Thyroid gland (tissue), 4 donors: ENCODE measurements at regions not wholly inside any gene's neighbourhood (a gene's known extent, or its start where the extent isn't known, plus 50 kb on each side); places are given as distances from the start of the nearest gene placed in this dataset.

Experiments
- CTCF ChIP-seq, 6 experiments: fragments of 200-600 bp in 3 of 6; fragments of 450-650 bp in 3 of 6; sonication (generic) in 3 of 6; IDR thresholded peaks; one replicate each; pipeline ENCODE4 v1.5.1; 2016 to 2019; ENCODE audit warnings: antibody characterized with exemption in 6 of 6, mild to moderate bottlenecking in 2 of 6, inconsistent platforms in 1 of 6, moderate library complexity in 1 of 6
- POLR2A ChIP-seq, 2 donors: fragments of 450-650 bp; IDR thresholded peaks; one replicate each; pipeline ENCODE4 v1.6.1; 2017; ENCODE audit warnings: antibody characterized with exemption in 2 of 2, mild to moderate bottlenecking in 2 of 2, moderate library complexity in 1 of 2

- TF ChIP-seq CTCF (IDR thresholded peaks at IDR 0.05) (no peak), POLR2A (IDR thresholded peaks at IDR 0.05) (no peak)
Observed at GRCh38 chr2:83862600-83862999, 596.5 kb downstream of the SUCLG1 start.
